Vagina (tissue), 2 donors: ENCODE measurements at regions not wholly inside any gene's neighbourhood (a gene's known extent, or its start where the extent isn't known, plus 50 kb on each side); places are given as distances from the start of the nearest gene placed in this dataset. TPM values are rescaled to one million over a fixed set of nuclear protein-coding genes. Genes with fewer than 3 reads are reported as not detected.

Experiments used
- DNase-seq, 2 donors: peaks; one replicate each; pipeline ENCODE4 v3.0.0-alpha.2; 2017; ENCODE audit errors: extremely low spot score in 2 of 2
- H3K27ac ChIP-seq: fragments of 200-600 bp; sonication (generic); one replicate; pipeline ENCODE4 v1.5.1; 2019
- H3K27me3 ChIP-seq: fragments of 200-600 bp; sonication (generic); one replicate; pipeline ENCODE4 v1.5.1; 2019
- H3K36me3 ChIP-seq, 2 donors: fragments of 200-600 bp; sonication (generic); one replicate each; pipeline ENCODE4 v1.5.1; 2017 to 2019
- H3K4me1 ChIP-seq: fragments of 200-600 bp; sonication (generic); one replicate; pipeline ENCODE4 v1.5.1; 2019
- H3K4me3 ChIP-seq, 2 donors: fragments of 200-600 bp; sonication (generic); 1 replicate in 1 of 2; 2 replicates in 1 of 2; pipeline ENCODE4 v1.5.1; 2016 to 2019
- H3K9me3 ChIP-seq: fragments of 200-600 bp; sonication (generic); one replicate; pipeline ENCODE4 v1.5.1; 2019
- CTCF ChIP-seq, 3 experiments: fragments of 450-650 bp in 2 of 3; fragments of 200-600 bp in 1 of 3; sonication (generic) in 1 of 3; IDR thresholded peaks; one replicate each; pipeline ENCODE4 v1.5.1; 2017 to 2019; ENCODE audit warnings: antibody characterized with exemption in 3 of 3, mild to moderate bottlenecking in 2 of 3, moderate library complexity in 2 of 3
- POLR2A ChIP-seq, 2 donors: fragments of 450-650 bp; IDR thresholded peaks; one replicate each; pipeline ENCODE4 v1.6.1; 2017; ENCODE audit warnings: antibody characterized with exemption in 2 of 2, mild to moderate bottlenecking in 2 of 2, moderate library complexity in 2 of 2
- POLR2AphosphoS5 ChIP-seq, 2 donors: sonication (generic); formaldehyde crosslinking; IDR thresholded peaks; one replicate each; pipeline ENCODE4 v1.9.0; 2017; ENCODE audit warnings: antibody characterized with exemption in 2 of 2, mild to moderate bottlenecking in 2 of 2, low read depth in 1 of 2; ENCODE audit not compliant: insufficient read depth in 1 of 2
- intact Hi-C: fragments of 100-400 bp; cut with DNase I; formaldehyde crosslinking; loops from one replicate; pipeline ENCODE4 v1.15.1; 2023
- microRNA-seq: library from miRNA; unstranded; fragments of <30 nt; microRNA quantifications from one replicate; pipeline ENCODE4, GENCODE V29; 2017; ENCODE audit warnings: borderline number of aligned reads, borderline replicate concordance
- small RNA-seq: library from RNA; depleted of rRNA; stranded (forward); fragments of <200 nt; gene quantifications from one replicate; pipeline ENCODE3, GENCODE V24; 2016

- no peak for TF ChIP-seq CTCF (IDR thresholded peaks at IDR 0.05)
- no peak for TF ChIP-seq POLR2AphosphoS5 (IDR thresholded peaks at IDR 0.05; ENCODE audit: insufficient read depth in 1 of 2, low read depth in 1 of 2)
- no peak for TF ChIP-seq POLR2A (IDR thresholded peaks at IDR 0.05)
- H3K36me3 ChIP-seq, result no peaks in the 10 kb centered on the region
These were observed 64.8 kb upstream of the CDH19 start for GRCh38 chr18:66668706-66669105.

GRCh38 chr18:66662632-66663031, 58.7 kb upstream of the CDH19 start:
- Histone ChIP-seq H3K27me3 (no peaks in the 10 kb centered on the region), H3K9me3 (no peaks in the 10 kb centered on the region), H3K36me3 (no peaks in the 10 kb centered on the region), H3K4me3 (no peak overlapping the region), H3K27ac (no peak overlapping the region), H3K4me1 (no peaks in the 10 kb centered on the region)
- intact Hi-C loops, result no loop called here
- no peak for DNase-seq
- TF ChIP-seq CTCF (IDR thresholded peaks at IDR 0.05) (no peak), POLR2AphosphoS5 (IDR thresholded peaks at IDR 0.05; ENCODE audit: insufficient read depth in 1 of 2, low read depth in 1 of 2) (no peak), POLR2A (IDR thresholded peaks at IDR 0.05) (no peak)

More at GRCh38 chr18:66668706-66669105, 64.8 kb upstream of the CDH19 start:
- H3K4me3 ChIP-seq, result no peak overlapping the region
- no peak for DNase-seq
- intact Hi-C loops, result no loop called here
- no peak overlapping the region for H3K27ac ChIP-seq
- H3K27me3 ChIP-seq, result no peaks in the 10 kb centered on the region
- H3K4me1 ChIP-seq, result no peaks in the 10 kb centered on the region
- H3K9me3 ChIP-seq, result no peaks in the 10 kb centered on the region

GRCh38 chr18:66655407-66655806, 51.5 kb upstream of the CDH19 start:
- DNase-seq, result no peak
- Histone ChIP-seq H3K27ac (no peak overlapping the region), H3K9me3 (no peaks in the 10 kb centered on the region), H3K4me3 (no peak overlapping the region), H3K36me3 (no peaks in the 10 kb centered on the region), H3K4me1 (no peaks in the 10 kb centered on the region), H3K27me3 (no peaks in the 10 kb centered on the region)
- intact Hi-C loops, result no loop called here
- no peak for TF ChIP-seq POLR2A (IDR thresholded peaks at IDR 0.05)
- no peak for TF ChIP-seq POLR2AphosphoS5 (IDR thresholded peaks at IDR 0.05; ENCODE audit: insufficient read depth in 1 of 2, low read depth in 1 of 2)
- no peak for TF ChIP-seq CTCF (IDR thresholded peaks at IDR 0.05)

Small RNA genes lying in the stretch of these regions (microRNA-seq; reads per million reads assigned to microRNA genes)
- gene MIR5011, result not detected

Small RNA genes lying in the stretch of these regions (small RNA-seq; reads per million reads assigned to genes)
- gene AC091042.1 (not detected), gene MIR5011 (not detected), gene RNU6-1037P (not detected), gene RPL31P9 (not detected)
